WTC11 (cell line): ENCODE measurements at regions not wholly inside any gene's neighbourhood (a gene's known extent, or its start where the extent isn't known, plus 50 kb on each side); places are given as distances from the start of the nearest gene placed in this dataset.

Experiments used
- ATAC-seq: fragments of 200-7000 bp; cut with Tn5 transposase; 2 replicates; pipeline ENCODE4 v1.10.0; 2021; ENCODE audit warnings: mild to moderate bottlenecking, moderate library complexity
- CTCF ChIA-PET: fragments of 300-600 bp; sonication (Branson Sonifier 250); formaldehyde crosslinking; loops from one replicate; lab custom pipeline; 2021; ENCODE audit warnings: antibody characterized with exemption; lab: Charles Lee
- POLR2A ChIA-PET: fragments of 350-600 bp; sonication (Branson Sonifier 250); formaldehyde crosslinking; loops from one replicate; lab custom pipeline; 2021; ENCODE audit warnings: antibody characterized with exemption; lab: Charles Lee
- DNase-seq: peaks from one replicate; pipeline ENCODE4 v3.0.0; 2021; ENCODE audit warnings: low spot score
- H3K27ac Mint-ChIP-seq: 2 replicates; pipeline ENCODE4 v1.8.0; 2021; ENCODE audit warnings: mixed read lengths
- H3K27me3 Mint-ChIP-seq: 2 replicates; pipeline ENCODE4 v1.8.0; 2021; ENCODE audit warnings: low read depth, mild to moderate bottlenecking, moderate library complexity, mixed read lengths
- H3K36me3 Mint-ChIP-seq: 2 replicates; pipeline ENCODE4 v1.8.0; 2021; ENCODE audit warnings: mixed read lengths
- H3K4me1 Mint-ChIP-seq: 2 replicates; pipeline ENCODE4 v1.8.0; 2022; ENCODE audit warnings: mixed read lengths
- H3K4me3 Mint-ChIP-seq: 2 replicates; pipeline ENCODE4 v1.8.0; 2021; ENCODE audit warnings: mild to moderate bottlenecking, moderate library complexity, mixed read lengths
- H3K9me3 Mint-ChIP-seq: 2 replicates; pipeline ENCODE4 v1.8.0; 2021; ENCODE audit warnings: mixed read lengths
- CREB1 ChIP-seq: sonication (generic); formaldehyde crosslinking; IDR thresholded peaks from 2 replicates; pipeline ENCODE4 v1.8.0; 2023; ENCODE audit warnings: mild to moderate bottlenecking, missing genetic modification reagents
- KAT7 ChIP-seq: sonication (generic); formaldehyde crosslinking; IDR thresholded peaks from 2 replicates; pipeline ENCODE4 v1.8.1; 2023; ENCODE audit warnings: missing genetic modification reagents, mild to moderate bottlenecking, borderline replicate concordance
- NFATC4 ChIP-seq: fragments of 250-450 bp; sonication (Bioruptor Pico); IDR thresholded peaks from 2 replicates; pipeline ENCODE4 v1.9.0; 2021; ENCODE audit warnings: mild to moderate bottlenecking
- NR2C2 ChIP-seq: sonication (generic); formaldehyde crosslinking; IDR thresholded peaks from 2 replicates; pipeline ENCODE4 v1.8.0; 2022; ENCODE audit warnings: mild to moderate bottlenecking, missing genetic modification reagents
- OVOL2 ChIP-seq: fragments of 250-450 bp; sonication (Bioruptor Pico); IDR thresholded peaks from 2 replicates; pipeline ENCODE4 v1.9.0; 2021; ENCODE audit warnings: mild to moderate bottlenecking, borderline replicate concordance
- PRRX2 ChIP-seq: fragments of 250-450 bp; sonication (Bioruptor Pico); IDR thresholded peaks from 2 replicates; pipeline ENCODE4 v1.8.0; 2021; ENCODE audit warnings: mild to moderate bottlenecking
- SP1 ChIP-seq: sonication (generic); formaldehyde crosslinking; conservative IDR thresholded peaks from 2 replicates; pipeline ENCODE4 v1.8.1; 2022; ENCODE audit warnings: missing genetic modification reagents
- TCF7 ChIP-seq: sonication (generic); formaldehyde crosslinking; IDR thresholded peaks from 2 replicates; pipeline ENCODE4 v1.8.0; 2022; ENCODE audit warnings: mild to moderate bottlenecking, low read depth, missing genetic modification reagents, moderate library complexity
- ZNF121 ChIP-seq: sonication (generic); formaldehyde crosslinking; IDR thresholded peaks from 2 replicates; pipeline ENCODE4 v1.8.0; 2023; ENCODE audit warnings: missing genetic modification reagents
- ZNF317 ChIP-seq: sonication (generic); formaldehyde crosslinking; IDR thresholded peaks from 2 replicates; pipeline ENCODE4 v1.8.1; 2023; ENCODE audit warnings: low read depth, mild to moderate bottlenecking, moderate library complexity, missing genetic modification reagents, borderline replicate concordance
- TF ChIP-seq, protein P1 (sequence below): sonication (generic); formaldehyde crosslinking; IDR thresholded peaks from 2 replicates; pipeline ENCODE4 v1.8.0; 2022; ENCODE audit warnings: mild to moderate bottlenecking, missing genetic modification reagents
- TF ChIP-seq, protein P2 (sequence below): sonication (generic); formaldehyde crosslinking; IDR thresholded peaks from 2 replicates; pipeline ENCODE4 v1.8.1; 2023; ENCODE audit warnings: mild to moderate bottlenecking, missing genetic modification reagents, borderline replicate concordance
- TF ChIP-seq, protein P3 (sequence below): sonication (generic); formaldehyde crosslinking; IDR thresholded peaks from 2 replicates; pipeline ENCODE4 v1.8.1; 2023; ENCODE audit warnings: mild to moderate bottlenecking, missing genetic modification reagents
- TF ChIP-seq, protein P4 (sequence below): fragments of 250-450 bp; sonication (Bioruptor Pico); IDR thresholded peaks from 2 replicates; pipeline ENCODE4 v1.9.0; 2021; ENCODE audit warnings: mild to moderate bottlenecking
- TF ChIP-seq, protein P5 (sequence below): sonication (generic); formaldehyde crosslinking; IDR thresholded peaks from 2 replicates; pipeline ENCODE4 v1.8.1; 2022; ENCODE audit warnings: low read depth, missing genetic modification reagents, borderline replicate concordance
- TF ChIP-seq, protein P6 (sequence below): fragments of 250-450 bp; sonication (Bioruptor Pico); IDR thresholded peaks from 2 replicates; pipeline ENCODE4 v1.9.0; 2021; ENCODE audit warnings: moderate library complexity, mild to moderate bottlenecking, inconsistent platforms, borderline replicate concordance
- TF ChIP-seq, protein P7 (sequence below): sonication (generic); formaldehyde crosslinking; IDR thresholded peaks from 2 replicates; pipeline ENCODE4 v1.8.0; 2023; ENCODE audit warnings: missing genetic modification reagents
- TF ChIP-seq, protein P8 (sequence below): sonication (generic); formaldehyde crosslinking; IDR thresholded peaks from 2 replicates; pipeline ENCODE4 v1.8.1; 2022; ENCODE audit warnings: mild to moderate bottlenecking, moderate library complexity, missing genetic modification reagents

DNA sequence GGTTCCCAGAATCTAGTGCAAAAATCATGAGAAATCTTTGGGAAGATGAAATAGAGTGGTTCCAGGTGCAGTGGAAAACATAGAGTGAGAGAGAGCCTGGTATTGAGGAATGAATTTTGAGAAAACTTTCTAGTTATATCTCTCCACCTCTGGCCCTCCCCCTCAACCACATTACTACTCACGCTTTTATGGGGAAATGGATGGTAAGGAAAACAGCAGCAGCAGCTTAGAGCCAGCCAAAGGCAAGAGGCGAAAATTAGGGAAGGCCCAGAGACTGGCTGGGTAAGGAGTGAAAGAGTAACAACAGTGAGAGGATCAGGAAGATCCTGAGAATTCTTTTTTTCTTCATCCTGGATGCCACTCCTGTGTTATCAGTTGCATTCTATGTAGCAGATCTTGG is 187.9 kb upstream of the ECI2 start (continued):
- TF ChIP-seq NR2C2 (no peak), KAT7 (CRISPR knock-in tag) (no peak), CREB1 (CRISPR knock-in tag) (no peak)
- TF ChIP-seq, protein P1, sequence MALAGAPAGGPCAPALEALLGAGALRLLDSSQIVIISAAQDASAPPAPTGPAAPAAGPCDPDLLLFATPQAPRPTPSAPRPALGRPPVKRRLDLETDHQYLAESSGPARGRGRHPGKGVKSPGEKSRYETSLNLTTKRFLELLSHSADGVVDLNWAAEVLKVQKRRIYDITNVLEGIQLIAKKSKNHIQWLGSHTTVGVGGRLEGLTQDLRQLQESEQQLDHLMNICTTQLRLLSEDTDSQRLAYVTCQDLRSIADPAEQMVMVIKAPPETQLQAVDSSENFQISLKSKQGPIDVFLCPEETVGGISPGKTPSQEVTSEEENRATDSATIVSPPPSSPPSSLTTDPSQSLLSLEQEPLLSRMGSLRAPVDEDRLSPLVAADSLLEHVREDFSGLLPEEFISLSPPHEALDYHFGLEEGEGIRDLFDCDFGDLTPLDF: no peak
- TF ChIP-seq, protein P2, sequence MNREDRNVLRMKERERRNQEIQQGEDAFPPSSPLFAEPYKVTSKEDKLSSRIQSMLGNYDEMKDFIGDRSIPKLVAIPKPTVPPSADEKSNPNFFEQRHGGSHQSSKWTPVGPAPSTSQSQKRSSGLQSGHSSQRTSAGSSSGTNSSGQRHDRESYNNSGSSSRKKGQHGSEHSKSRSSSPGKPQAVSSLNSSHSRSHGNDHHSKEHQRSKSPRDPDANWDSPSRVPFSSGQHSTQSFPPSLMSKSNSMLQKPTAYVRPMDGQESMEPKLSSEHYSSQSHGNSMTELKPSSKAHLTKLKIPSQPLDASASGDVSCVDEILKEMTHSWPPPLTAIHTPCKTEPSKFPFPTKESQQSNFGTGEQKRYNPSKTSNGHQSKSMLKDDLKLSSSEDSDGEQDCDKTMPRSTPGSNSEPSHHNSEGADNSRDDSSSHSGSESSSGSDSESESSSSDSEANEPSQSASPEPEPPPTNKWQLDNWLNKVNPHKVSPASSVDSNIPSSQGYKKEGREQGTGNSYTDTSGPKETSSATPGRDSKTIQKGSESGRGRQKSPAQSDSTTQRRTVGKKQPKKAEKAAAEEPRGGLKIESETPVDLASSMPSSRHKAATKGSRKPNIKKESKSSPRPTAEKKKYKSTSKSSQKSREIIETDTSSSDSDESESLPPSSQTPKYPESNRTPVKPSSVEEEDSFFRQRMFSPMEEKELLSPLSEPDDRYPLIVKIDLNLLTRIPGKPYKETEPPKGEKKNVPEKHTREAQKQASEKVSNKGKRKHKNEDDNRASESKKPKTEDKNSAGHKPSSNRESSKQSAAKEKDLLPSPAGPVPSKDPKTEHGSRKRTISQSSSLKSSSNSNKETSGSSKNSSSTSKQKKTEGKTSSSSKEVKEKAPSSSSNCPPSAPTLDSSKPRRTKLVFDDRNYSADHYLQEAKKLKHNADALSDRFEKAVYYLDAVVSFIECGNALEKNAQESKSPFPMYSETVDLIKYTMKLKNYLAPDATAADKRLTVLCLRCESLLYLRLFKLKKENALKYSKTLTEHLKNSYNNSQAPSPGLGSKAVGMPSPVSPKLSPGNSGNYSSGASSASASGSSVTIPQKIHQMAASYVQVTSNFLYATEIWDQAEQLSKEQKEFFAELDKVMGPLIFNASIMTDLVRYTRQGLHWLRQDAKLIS (CRISPR knock-in tag): no peak
- TF ChIP-seq, protein P3, sequence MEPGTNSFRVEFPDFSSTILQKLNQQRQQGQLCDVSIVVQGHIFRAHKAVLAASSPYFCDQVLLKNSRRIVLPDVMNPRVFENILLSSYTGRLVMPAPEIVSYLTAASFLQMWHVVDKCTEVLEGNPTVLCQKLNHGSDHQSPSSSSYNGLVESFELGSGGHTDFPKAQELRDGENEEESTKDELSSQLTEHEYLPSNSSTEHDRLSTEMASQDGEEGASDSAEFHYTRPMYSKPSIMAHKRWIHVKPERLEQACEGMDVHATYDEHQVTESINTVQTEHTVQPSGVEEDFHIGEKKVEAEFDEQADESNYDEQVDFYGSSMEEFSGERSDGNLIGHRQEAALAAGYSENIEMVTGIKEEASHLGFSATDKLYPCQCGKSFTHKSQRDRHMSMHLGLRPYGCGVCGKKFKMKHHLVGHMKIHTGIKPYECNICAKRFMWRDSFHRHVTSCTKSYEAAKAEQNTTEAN (CRISPR knock-in tag): no peak
- TF ChIP-seq, protein P4, sequence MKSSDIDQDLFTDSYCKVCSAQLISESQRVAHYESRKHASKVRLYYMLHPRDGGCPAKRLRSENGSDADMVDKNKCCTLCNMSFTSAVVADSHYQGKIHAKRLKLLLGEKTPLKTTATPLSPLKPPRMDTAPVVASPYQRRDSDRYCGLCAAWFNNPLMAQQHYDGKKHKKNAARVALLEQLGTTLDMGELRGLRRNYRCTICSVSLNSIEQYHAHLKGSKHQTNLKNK (CRISPR knock-in tag): no peak

DNA sequence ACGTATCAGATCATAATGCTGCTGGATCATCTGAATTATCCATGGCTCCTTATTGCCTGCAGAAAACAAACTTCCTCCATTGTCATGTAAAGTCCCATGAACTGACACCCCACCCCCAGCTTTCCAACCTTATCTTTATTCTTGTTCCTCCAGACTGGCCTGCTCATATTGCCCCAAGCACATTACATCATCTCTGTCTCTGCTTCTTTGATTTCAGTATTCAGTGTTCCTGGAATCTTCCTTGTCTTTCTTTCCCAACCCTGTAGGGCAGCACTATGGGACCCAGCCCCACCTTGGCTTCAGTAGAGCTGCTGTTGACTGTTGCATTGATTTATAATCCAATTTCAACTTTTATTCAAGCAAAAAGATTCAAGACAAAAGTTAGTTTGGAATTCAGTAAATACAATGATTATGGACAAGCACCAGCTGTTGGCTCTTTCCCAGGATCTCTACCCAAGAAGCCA is 187.5 kb upstream of the ECI2 start:
- DNase-seq: no peak
- H3K27me3 Mint-ChIP-seq: peaks cover 4% of the 10 kb centered on the region; the same call in 1 of the 2 replicates
- H3K4me1 Mint-ChIP-seq: peaks cover 39% of the 10 kb centered on the region
- ChIA-PET CTCF (no interaction called here), POLR2A (no interaction called here)
- no peak for ATAC-seq
- TF ChIP-seq ZNF317 (CRISPR knock-in tag): no peak
- no peak for TF ChIP-seq NFATC4 (CRISPR knock-in tag)
- TF ChIP-seq PRRX2 (CRISPR knock-in tag): no peak
- no peak for TF ChIP-seq OVOL2 (CRISPR knock-in tag)
- TF ChIP-seq, protein P5, sequence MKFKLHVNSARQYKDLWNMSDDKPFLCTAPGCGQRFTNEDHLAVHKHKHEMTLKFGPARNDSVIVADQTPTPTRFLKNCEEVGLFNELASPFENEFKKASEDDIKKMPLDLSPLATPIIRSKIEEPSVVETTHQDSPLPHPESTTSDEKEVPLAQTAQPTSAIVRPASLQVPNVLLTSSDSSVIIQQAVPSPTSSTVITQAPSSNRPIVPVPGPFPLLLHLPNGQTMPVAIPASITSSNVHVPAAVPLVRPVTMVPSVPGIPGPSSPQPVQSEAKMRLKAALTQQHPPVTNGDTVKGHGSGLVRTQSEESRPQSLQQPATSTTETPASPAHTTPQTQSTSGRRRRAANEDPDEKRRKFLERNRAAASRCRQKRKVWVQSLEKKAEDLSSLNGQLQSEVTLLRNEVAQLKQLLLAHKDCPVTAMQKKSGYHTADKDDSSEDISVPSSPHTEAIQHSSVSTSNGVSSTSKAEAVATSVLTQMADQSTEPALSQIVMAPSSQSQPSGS: no peak
- 0 out of 2 replicates have a peak, but pooled peaks have one; percentile 47 for TF ChIP-seq ZNF121 (CRISPR knock-in tag)
- H3K4me3 Mint-ChIP-seq: no peak overlapping the region
- H3K9me3 Mint-ChIP-seq: no peaks in the 10 kb centered on the region
- H3K27ac Mint-ChIP-seq: no peak overlapping the region
- no peaks in the 10 kb centered on the region for H3K36me3 Mint-ChIP-seq

DNA sequence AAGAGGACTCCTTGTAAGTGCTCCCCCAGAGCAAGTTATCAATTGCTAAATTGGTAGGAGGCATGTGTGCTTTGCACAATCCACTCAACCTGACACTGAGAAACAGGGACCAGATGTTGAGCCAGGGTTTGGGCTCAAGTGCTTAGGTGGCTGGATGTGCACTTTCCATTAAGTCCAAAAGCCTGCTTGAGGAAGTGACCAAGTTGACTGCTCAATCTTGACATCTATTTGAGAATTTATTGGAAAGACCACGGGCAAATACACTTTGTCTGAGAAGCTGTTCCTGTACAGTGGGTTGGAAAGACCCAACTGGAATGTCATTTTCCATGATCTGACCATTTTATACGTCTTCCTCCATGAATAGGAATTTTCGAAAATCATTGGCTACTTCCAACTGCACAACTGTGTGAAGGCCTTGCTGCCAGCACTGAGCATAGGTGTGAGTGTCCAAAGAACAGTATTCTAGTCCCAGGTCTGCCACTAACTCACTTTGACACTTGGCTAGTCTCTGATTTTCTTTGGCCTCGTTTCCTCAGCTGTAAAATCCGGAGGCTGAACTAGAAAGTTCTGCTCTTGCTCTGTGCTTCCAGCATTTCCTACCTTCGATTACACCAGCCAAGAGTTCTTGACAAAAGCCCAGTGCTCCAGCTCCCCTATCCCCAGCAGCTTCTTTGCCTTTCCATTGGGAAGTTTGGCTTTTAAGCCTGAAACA is 186.9 kb upstream of the ECI2 start:
- no peaks in the 10 kb centered on the region for H3K9me3 Mint-ChIP-seq
- H3K36me3 Mint-ChIP-seq: no peaks in the 10 kb centered on the region
- CTCF ChIA-PET: no interaction called here
- ATAC-seq: no peak
- peaks cover 4% of the 10 kb centered on the region; the same call in 1 of the 2 replicates for H3K27me3 Mint-ChIP-seq
- peaks cover 39% of the 10 kb centered on the region for H3K4me1 Mint-ChIP-seq
- POLR2A ChIA-PET: no interaction called here
- no peak for DNase-seq
- H3K27ac Mint-ChIP-seq: no peak overlapping the region
- H3K4me3 Mint-ChIP-seq: no peak overlapping the region
- no peak for TF ChIP-seq TCF7 (CRISPR knock-in tag)
- TF ChIP-seq, protein P6, sequence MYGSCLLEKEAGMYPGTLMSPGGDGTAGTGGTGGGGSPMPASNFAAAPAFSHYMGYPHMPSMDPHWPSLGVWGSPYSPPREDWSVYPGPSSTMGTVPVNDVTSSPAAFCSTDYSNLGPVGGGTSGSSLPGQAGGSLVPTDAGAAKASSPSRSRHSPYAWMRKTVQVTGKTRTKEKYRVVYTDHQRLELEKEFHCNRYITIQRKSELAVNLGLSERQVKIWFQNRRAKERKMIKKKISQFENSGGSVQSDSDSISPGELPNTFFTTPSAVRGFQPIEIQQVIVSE: no peak
- TF ChIP-seq SP1 (CRISPR knock-in tag): no peak
- TF ChIP-seq, protein P7, sequence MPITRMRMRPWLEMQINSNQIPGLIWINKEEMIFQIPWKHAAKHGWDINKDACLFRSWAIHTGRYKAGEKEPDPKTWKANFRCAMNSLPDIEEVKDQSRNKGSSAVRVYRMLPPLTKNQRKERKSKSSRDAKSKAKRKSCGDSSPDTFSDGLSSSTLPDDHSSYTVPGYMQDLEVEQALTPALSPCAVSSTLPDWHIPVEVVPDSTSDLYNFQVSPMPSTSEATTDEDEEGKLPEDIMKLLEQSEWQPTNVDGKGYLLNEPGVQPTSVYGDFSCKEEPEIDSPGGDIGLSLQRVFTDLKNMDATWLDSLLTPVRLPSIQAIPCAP (CRISPR knock-in tag): no peak
- TF ChIP-seq, protein P8, sequence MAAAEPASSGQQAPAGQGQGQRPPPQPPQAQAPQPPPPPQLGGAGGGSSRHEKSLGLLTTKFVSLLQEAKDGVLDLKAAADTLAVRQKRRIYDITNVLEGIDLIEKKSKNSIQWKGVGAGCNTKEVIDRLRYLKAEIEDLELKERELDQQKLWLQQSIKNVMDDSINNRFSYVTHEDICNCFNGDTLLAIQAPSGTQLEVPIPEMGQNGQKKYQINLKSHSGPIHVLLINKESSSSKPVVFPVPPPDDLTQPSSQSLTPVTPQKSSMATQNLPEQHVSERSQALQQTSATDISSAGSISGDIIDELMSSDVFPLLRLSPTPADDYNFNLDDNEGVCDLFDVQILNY (CRISPR knock-in tag): no peak
